ENCODE measurements at regions not wholly inside any gene's neighbourhood (a gene's known extent, or its start where the extent isn't known, plus 50 kb on each side); places are given as distances from the start of the nearest gene placed in this dataset.

GRCh38 chr12:43287706-43288383 is 264.2 kb downstream of the ADAMTS20 start:
- TF ChIP-seq CTCF (IDR thresholded peaks at IDR 0.05), result no peak
- TF ChIP-seq EP300 (IDR thresholded peaks at IDR 0.05), result no peak
